ENCODE measurements at regions not wholly inside any gene's neighbourhood (a gene's known extent, or its start where the extent isn't known, plus 50 kb on each side); places are given as distances from the start of the nearest gene placed in this dataset.

- no peak for TF ChIP-seq CTCF (IDR thresholded peaks at IDR 0.05)
- no peak for TF ChIP-seq POLR2A (IDR thresholded peaks at IDR 0.05)
Observed at GRCh38 chr7:32661929-32662328, 166.6 kb downstream of the AVL9 start.
